Panc1 (cell line): ENCODE measurements at regions not wholly inside any gene's neighbourhood (a gene's known extent, or its start where the extent isn't known, plus 50 kb on each side); places are given as distances from the start of the nearest gene placed in this dataset.

Source experiments
- ATAC-seq: fragments of 200-7000 bp; cut with Tn5 transposase; 2 replicates; pipeline ENCODE4 v1.9.1; 2020; ENCODE audit warnings: mild to moderate bottlenecking, moderate library complexity
- BruUV-seq: library from RNA; stranded (reverse); fragments of 400-500 nt; replicated peaks from 2 replicates; lab custom pipeline; 2021; lab: Mats Ljungman, UMichigan
- CTCF ChIA-PET: fragments of 300-600 bp; sonication (Branson Sonifier 250); formaldehyde crosslinking; loops from one replicate; lab custom pipeline; 2022; ENCODE audit warnings: antibody characterized with exemption; lab: Charles Lee
- POLR2A ChIA-PET: fragments of 300-600 bp; sonication (Branson Sonifier 250); formaldehyde crosslinking; loops from one replicate; lab custom pipeline; 2022; ENCODE audit warnings: antibody characterized with exemption; lab: Charles Lee
- DNase-seq: peaks from one replicate; pipeline ENCODE4 v3.0.0-alpha.2; 2010; ENCODE audit warnings: low read depth, low spot score
- H3K27ac ChIP-seq: 2 replicates; pipeline ENCODE4 v1.5.1; 2011; ENCODE audit warnings: mild to moderate bottlenecking, low read length, inconsistent platforms
- H3K27me3 ChIP-seq: fragments of 200-500 bp; sonication (Bioruptor generic); 2 replicates; pipeline ENCODE4 v1.6.0; 2014; ENCODE audit warnings: low read length, inconsistent platforms; ENCODE audit not compliant: control insufficient read depth, insufficient read depth
- H3K36me3 ChIP-seq: fragments of 200-500 bp; sonication (Bioruptor generic); 2 replicates; pipeline ENCODE4 v1.5.1; 2014; ENCODE audit warnings: inconsistent platforms, mild to moderate bottlenecking, low read length, moderate library complexity; ENCODE audit not compliant: control insufficient read depth, insufficient read depth
- H3K4me1 ChIP-seq: 2 replicates; pipeline ENCODE4 v1.5.1; 2011; ENCODE audit warnings: inconsistent platforms, mild to moderate bottlenecking, low read length, moderate library complexity; ENCODE audit not compliant: control insufficient read depth, insufficient read depth
- H3K4me3 ChIP-seq, 2 experiments: 2 replicates each; pipeline ENCODE4 v1.5.1; 2011 to 2012; ENCODE audit warnings: low read depth in 2 of 2, low read length in 2 of 2, mild to moderate bottlenecking in 2 of 2, inconsistent platforms in 1 of 2, moderate library complexity in 1 of 2
- H3K9me3 ChIP-seq: fragments of 200-500 bp; sonication (Bioruptor generic); 2 replicates; pipeline ENCODE4 v1.5.1; 2014; ENCODE audit warnings: low read depth, mild to moderate bottlenecking, inconsistent platforms, low read length, moderate library complexity; ENCODE audit not compliant: control insufficient read depth, insufficient read depth
- CTCF ChIP-seq: fragments of 450-650 bp; IDR thresholded peaks from 2 replicates; pipeline ENCODE4 v1.5.1; 2017; ENCODE audit warnings: mild to moderate bottlenecking
- POLR2AphosphoS5 ChIP-seq: IDR thresholded peaks from 2 replicates; pipeline ENCODE4 v1.6.1; 2012; ENCODE audit warnings: mild to moderate bottlenecking, low read depth, low read length, moderate library complexity
- REST ChIP-seq, 2 experiments: IDR thresholded peaks; 2 replicates each; pipeline ENCODE4 v1.6.1; 2011 to 2012; ENCODE audit warnings: low read depth in 2 of 2, control low read depth in 1 of 2, low read length in 1 of 2, mild to moderate bottlenecking in 1 of 2, moderate library complexity in 1 of 2; ENCODE audit not compliant: insufficient read depth in 1 of 2
- SIN3A ChIP-seq: IDR thresholded peaks from 2 replicates; pipeline ENCODE4 v1.6.1; 2012; ENCODE audit warnings: low read depth, mild to moderate bottlenecking, low read length, moderate library complexity, borderline replicate concordance; ENCODE audit not compliant: insufficient read depth
- TCF7L2 ChIP-seq: IDR thresholded peaks from 2 replicates; pipeline ENCODE4 v1.6.1; 2011; ENCODE audit warnings: mild to moderate bottlenecking, low read depth, low read length, inconsistent platforms
- in situ Hi-C: cut with HindIII; loops from 2 replicates; pipeline ENCODE4 v1.10.0; 2016; ENCODE audit warnings: low sequenced_read_pairs, low pct_unique_long_range_greater_than_20kb
- intact Hi-C: fragments of 100-400 bp; cut with micrococcal nuclease; formaldehyde crosslinking; loops from one replicate; pipeline ENCODE4 v1.10.0; 2022; ENCODE audit not compliant: unreplicated experiment

GRCh38 chr2:38176619-38177021 lies 100.7 kb upstream of the CYP1B1 start:
- in situ Hi-C loops (no loop called here), intact Hi-C loops (no loop called here)
- H3K9me3 ChIP-seq = no peaks in the 10 kb centered on the region
- no peaks in the 10 kb centered on the region for H3K4me1 ChIP-seq
- POLR2A ChIA-PET = no interaction called here
- CTCF ChIA-PET = no interaction called here
- H3K4me3 ChIP-seq = no peak overlapping the region
- ATAC-seq = no peak
- TF ChIP-seq TCF7L2 (no peak), REST (IDR thresholded peaks at IDR 0.05; ENCODE audit: insufficient read depth in 1 of 2, low read depth in 2 of 2, low read length in 1 of 2) (no peak)
- H3K36me3 ChIP-seq = no peaks in the 10 kb centered on the region
- DNase-seq = no peak
- no peak overlapping the region for H3K27ac ChIP-seq
- no peaks in the 10 kb centered on the region for H3K27me3 ChIP-seq
- no TSS peak for BruUV-seq

- in situ Hi-C loops (no loop called here), intact Hi-C loops (no loop called here)
- Histone ChIP-seq H3K4me3 (no peak overlapping the region), H3K27ac (no peak overlapping the region), H3K27me3 (no peaks in the 10 kb centered on the region), H3K4me1 (no peaks in the 10 kb centered on the region), H3K36me3 (no peaks in the 10 kb centered on the region), H3K9me3 (no peaks in the 10 kb centered on the region)
- DNase-seq = no peak
- ATAC-seq = no peak
- BruUV-seq = no TSS peak
- POLR2A ChIA-PET = no interaction called here
- CTCF ChIA-PET = no interaction called here
- no peak for TF ChIP-seq POLR2AphosphoS5
- no peak for TF ChIP-seq TCF7L2
- no peak for TF ChIP-seq SIN3A
- TF ChIP-seq CTCF = no peak
- no peak for TF ChIP-seq REST (IDR thresholded peaks at IDR 0.05; ENCODE audit: insufficient read depth in 1 of 2, low read depth in 2 of 2, low read length in 1 of 2)
Observed at GRCh38 chr2:38174646-38175423, 98.9 kb upstream of the CYP1B1 start.
